GM12878 (cell line): ENCODE measurements at regions not wholly inside any gene's neighbourhood (a gene's known extent, or its start where the extent isn't known, plus 50 kb on each side); places are given as distances from the start of the nearest gene placed in this dataset.
"Not testable (repeated sequence)": the region's sequence is repeated elsewhere in the genome, so short reads cannot be mapped to it uniquely, and the experiment has no call there.

Source experiments
- ATAC-seq: fragments of 200-7000 bp; cut with Tn5 transposase; 3 replicates; pipeline ENCODE4 v1.9.1; 2020; ENCODE audit warnings: mild to moderate bottlenecking, moderate library complexity
- BruUV-seq: library from RNA; stranded (reverse); fragments of 400-500 nt; replicated peaks from 2 replicates; lab custom pipeline; 2021; lab: Mats Ljungman, UMichigan
- CTCF ChIA-PET: fragments of 300-600 bp; sonication (Branson Sonifier 250); formaldehyde crosslinking; extraction: SDS; loops from one replicate; lab custom pipeline; 2021; ENCODE audit warnings: inconsistent platforms; lab: Yijun Ruan, JAX
- POLR2A ChIA-PET: fragments of 350-600 bp; formaldehyde crosslinking; extraction: SDS; loops from one replicate; lab custom pipeline; 2021; ENCODE audit warnings: inconsistent platforms; lab: Charles Lee
- RAD21 ChIA-PET: fragments of 300-600 bp; sonication (Branson Sonifier 250); formaldehyde crosslinking; loops from one replicate; lab custom pipeline; 2023; ENCODE audit warnings: antibody characterized with exemption; ENCODE audit not compliant: unreplicated experiment; lab: Charles Lee
- SMC1A ChIA-PET: fragments of 300-600 bp; sonication (Branson Sonifier 250); formaldehyde crosslinking; loops from one replicate; lab custom pipeline; 2023; ENCODE audit not compliant: unreplicated experiment, uncharacterized antibody; lab: Charles Lee
- DNase-seq: peaks from one replicate; pipeline ENCODE4 v3.0.0-alpha.2; 2011; ENCODE audit warnings: low read depth, low spot score
- FAIRE-seq: peaks from 3 replicates; lab custom pipeline; 2011; peaks lifted over from hg19 to GRCh38; lab: Jason Lieb, UNC
- H2AFZ ChIP-seq: 2 replicates; pipeline ENCODE4 v1.6.0; 2011; ENCODE audit warnings: low read depth, low read length, control low read depth; ENCODE audit not compliant: control insufficient read depth
- H3K27ac ChIP-seq: 2 replicates; pipeline ENCODE4 v1.5.1; 2011; ENCODE audit warnings: control low read depth; ENCODE audit not compliant: control insufficient read depth, insufficient read depth
- H3K27me3 ChIP-seq, 2 experiments: replicated peaks in 1 of 2; 2 replicates each; pipeline versions ENCODE4 v1.6.0 to v1.6.1; 2011; ENCODE audit warnings: low read length in 1 of 2; ENCODE audit not compliant: control insufficient read depth in 2 of 2, insufficient read depth in 2 of 2
- H3K36me3 ChIP-seq, 2 experiments: 2 replicates each; pipeline ENCODE4 v1.5.1; 2011; ENCODE audit warnings: low read length in 1 of 2; ENCODE audit not compliant: control insufficient read depth in 2 of 2, insufficient read depth in 2 of 2
- H3K4me1 ChIP-seq: 2 replicates; pipeline ENCODE4 v1.6.1; 2011; ENCODE audit warnings: mild to moderate bottlenecking, low read length, moderate library complexity, mixed read lengths; ENCODE audit not compliant: control insufficient read depth, insufficient read depth
- H3K4me2 ChIP-seq: 2 replicates; pipeline ENCODE4 v1.6.0; 2011; ENCODE audit warnings: control low read depth; ENCODE audit not compliant: control insufficient read depth, insufficient read depth
- H3K4me3 ChIP-seq: fragments of 200-600 bp; sonication (generic); 2 replicates; pipeline ENCODE4 v1.5.1; 2016
- H3K79me2 ChIP-seq: 2 replicates; pipeline ENCODE4 v1.6.0; 2011; ENCODE audit warnings: low read length; ENCODE audit not compliant: control insufficient read depth, insufficient read depth
- H3K9ac ChIP-seq: 2 replicates; pipeline ENCODE4 v1.8.0; 2011; ENCODE audit warnings: low read length, control low read depth, mixed read lengths; ENCODE audit not compliant: control insufficient read depth, insufficient read depth
- H3K9me3 ChIP-seq: replicated peaks from 3 replicates; pipeline ENCODE4 v1.5.1; 2011; ENCODE audit warnings: mild to moderate bottlenecking, low read length; ENCODE audit not compliant: control insufficient read depth, insufficient read depth
- H4K20me1 ChIP-seq: 2 replicates; pipeline ENCODE4 v1.6.0; 2011; ENCODE audit not compliant: control insufficient read depth, insufficient read depth
- FOXM1 ChIP-seq: IDR thresholded peaks from 2 replicates; pipeline ENCODE4 v1.6.1; 2012; ENCODE audit warnings: low read depth, mild to moderate bottlenecking, inconsistent platforms, low read length, moderate library complexity
- MLLT1 ChIP-seq: fragments of 450-650 bp; IDR thresholded peaks from 2 replicates; pipeline ENCODE4 v1.6.1; 2016; ENCODE audit warnings: mild to moderate bottlenecking
- POU2F2 ChIP-seq: IDR thresholded peaks from 3 replicates; pipeline ENCODE4 v1.6.1; 2011; ENCODE audit warnings: low read depth, mild to moderate bottlenecking, low read length, borderline replicate concordance
- ZNF24 ChIP-seq: fragments of 450-650 bp; IDR thresholded peaks from 2 replicates; pipeline ENCODE4 v1.6.1; 2017; ENCODE audit warnings: antibody characterized with exemption, mild to moderate bottlenecking
- WGBS: methylation state at CpG from one replicate; pipeline ENCODE4 v1.1.6; 2016; ENCODE audit warnings: low lambda C conversion rate; ENCODE audit not compliant: insufficient replicate concordance, insufficient coverage; ENCODE audit errors: missing lambda C conversion rate; 5-methylcytosine and 5-hydroxymethylcytosine counted together
- in situ Hi-C: fragments of 300-500 bp; cut with MboI; formaldehyde crosslinking; loops from 9 replicates; pipeline ENCODE4 v1.14.3; 2018; ENCODE audit warnings: mixed read lengths
- intact Hi-C: fragments of 100-400 bp; cut with micrococcal nuclease; formaldehyde crosslinking; loops from one replicate; pipeline ENCODE4 v1.14.2; 2022; ENCODE audit not compliant: unreplicated experiment

GRCh38 chr5:99437986-99438385, 509.2 kb upstream of the CHD1 start:
- ChIA-PET RAD21 (no interaction called here), CTCF (interaction anchor here (0.7 kb wide), 1 partner anchor 228 kb away, joined by 3 read pairs; no protein-coding TSS in a partner anchor), SMC1A (no interaction called here), POLR2A (no interaction called here)
- in situ Hi-C loops = no loop called here
- Histone ChIP-seq H3K4me3 (no peak overlapping the region), H3K27ac (no peak overlapping the region), H3K9me3 (no peaks in the 10 kb centered on the region), H3K79me2 (no peaks in the 10 kb centered on the region), H3K27me3 (no peaks in the 10 kb centered on the region), H3K4me1 (no peaks in the 10 kb centered on the region), H3K4me2 (no peak overlapping the region), H3K9ac (no peak overlapping the region), H3K36me3 (no peaks in the 10 kb centered on the region), H4K20me1 (no peaks in the 10 kb centered on the region), H2AFZ (no peak overlapping the region)
- intact Hi-C loops = no loop called here
- BruUV-seq = no TSS peak
- DNase-seq = no peak
- ATAC-seq = no peak
- no peak for FAIRE-seq
- TF ChIP-seq FOXM1 (no peak), ZNF24 (no peak), POU2F2 (no peak), MLLT1 (no peak)

GRCh38 chr5:99423396-99423795, 494.6 kb upstream of the CHD1 start:
- H2AFZ ChIP-seq, intact Hi-C loops, H3K4me1 ChIP-seq, H3K9ac ChIP-seq, ATAC-seq, CTCF ChIA-PET, H3K79me2 ChIP-seq, in situ Hi-C loops, FAIRE-seq, BruUV-seq, DNase-seq, H4K20me1 ChIP-seq, H3K36me3 ChIP-seq, SMC1A ChIA-PET, POLR2A ChIA-PET, H3K4me3 ChIP-seq, H3K27ac ChIP-seq, H3K27me3 ChIP-seq, H3K4me2 ChIP-seq, RAD21 ChIA-PET, H3K9me3 ChIP-seq: not testable (repeated sequence)
- no CpG with 5 or more reads among the region's 3 CpGs for WGBS

- FAIRE-seq, DNase-seq, H3K4me1 ChIP-seq, H3K79me2 ChIP-seq, CTCF ChIA-PET, H3K9ac ChIP-seq, intact Hi-C loops, BruUV-seq, POLR2A ChIA-PET, H3K9me3 ChIP-seq, H4K20me1 ChIP-seq, H2AFZ ChIP-seq, H3K27ac ChIP-seq, ATAC-seq, H3K4me2 ChIP-seq, H3K27me3 ChIP-seq, RAD21 ChIA-PET, H3K4me3 ChIP-seq, H3K36me3 ChIP-seq, in situ Hi-C loops, SMC1A ChIA-PET: not testable (repeated sequence)
- WGBS = 0% methylated on average over 1 of the region's 1 CpG
These were observed 489.8 kb upstream of the CHD1 start for GRCh38 chr5:99418640-99419039.
